NCI-H748 (cell line): ENCODE measurements at regions not wholly inside any gene's neighbourhood (a gene's known extent, or its start where the extent isn't known, plus 50 kb on each side); places are given as distances from the start of the nearest gene placed in this dataset.

Experiments used
- DNase-seq: peaks from one replicate; lab custom pipeline; 2025; ENCODE audit not compliant: unreplicated experiment; lab: John Stamatoyannopoulos, UW

DNA sequence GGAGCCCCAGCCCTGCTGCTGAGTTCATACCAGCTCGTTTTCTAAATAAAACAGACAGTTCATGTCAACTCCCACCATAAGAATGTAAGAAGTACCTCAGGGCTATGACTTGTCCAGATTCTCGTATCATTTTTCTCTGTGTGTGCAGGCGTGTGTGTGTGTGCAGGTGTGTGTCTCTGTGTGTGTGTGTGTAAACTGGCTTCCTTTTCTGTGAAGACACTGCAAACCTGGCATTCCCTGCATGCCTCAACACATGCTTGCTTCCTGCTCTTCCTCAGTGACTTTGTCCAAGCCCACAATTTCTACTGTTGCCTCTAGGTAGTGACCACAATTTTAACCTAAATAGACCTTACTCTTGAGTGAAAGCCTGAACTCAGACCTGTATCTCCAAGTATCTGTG, 879.0 kb downstream of the SLC4A3 start:
- no peak for DNase-seq

DNA sequence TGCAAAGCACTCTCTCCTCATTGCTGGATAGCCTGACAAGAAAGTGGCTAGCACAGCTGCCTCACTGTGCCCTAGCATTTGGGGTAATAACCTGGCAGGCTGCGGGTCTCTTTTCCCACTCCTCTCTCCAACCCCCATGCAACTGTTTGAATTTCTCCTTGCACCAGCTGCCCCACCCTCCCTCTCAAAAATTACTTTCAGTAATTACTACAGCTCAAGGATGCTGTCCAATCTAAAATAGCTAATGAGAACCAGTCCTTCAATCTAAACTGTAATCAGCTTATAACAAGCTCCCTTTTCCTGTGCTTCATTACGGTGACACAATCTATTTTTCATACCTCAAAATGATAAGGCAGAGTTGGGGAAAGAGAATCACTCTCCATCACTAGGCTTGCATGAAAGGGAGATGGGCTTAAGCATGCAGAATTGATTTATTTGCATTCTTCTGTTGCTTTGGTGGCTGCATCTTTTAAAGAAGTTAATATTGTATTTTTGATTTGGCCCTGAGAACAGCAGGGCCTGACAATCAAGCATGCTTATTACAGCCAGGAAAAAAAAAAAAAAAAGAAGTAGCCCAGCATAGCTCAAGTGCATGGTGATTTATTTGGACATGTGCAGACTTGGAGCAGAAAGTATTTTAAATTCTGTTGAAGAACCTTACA, 881.8 kb downstream of the SLC4A3 start:
- peak; percentile 45 for DNase-seq

DNA sequence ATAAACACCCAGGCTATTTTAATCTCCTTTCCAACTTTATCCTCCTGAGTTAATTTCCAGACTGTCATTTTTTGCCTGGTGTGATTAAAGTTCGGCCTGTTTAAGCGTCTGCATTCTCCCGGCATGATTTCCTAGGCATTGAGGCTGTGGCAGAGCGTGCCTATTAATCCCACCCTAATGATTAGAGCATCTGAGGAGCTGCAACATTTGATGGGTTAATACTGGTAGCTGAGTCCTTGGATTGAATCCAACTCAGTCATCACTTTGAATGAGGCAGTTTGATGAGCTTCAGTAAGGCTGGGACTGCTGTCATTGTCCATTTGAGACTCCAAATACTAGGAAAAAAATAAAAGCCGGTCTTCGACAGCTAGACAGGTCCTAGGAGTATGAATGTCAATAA, 882.5 kb downstream of the SLC4A3 start:
- peak; percentile 68 for DNase-seq

DNA sequence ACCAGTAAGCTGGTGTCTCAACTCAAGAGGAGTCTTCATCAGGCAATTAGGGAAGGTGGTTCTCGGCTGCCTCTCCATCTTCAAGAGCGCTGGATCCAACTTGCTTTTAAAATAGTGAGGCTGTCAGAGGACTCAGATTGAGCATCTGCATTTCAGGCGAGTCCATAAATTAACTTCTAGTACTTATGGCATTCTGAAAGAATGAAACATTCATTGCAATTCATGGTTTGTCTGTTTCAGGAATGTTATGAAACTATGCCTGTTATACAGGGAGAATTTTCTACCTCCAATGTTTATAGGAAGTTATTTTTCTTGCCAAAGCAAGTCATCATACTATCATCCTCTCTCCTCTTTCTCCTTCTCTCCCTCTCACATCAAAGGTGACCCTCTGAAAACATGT, 883.2 kb downstream of the SLC4A3 start:
- no peak for DNase-seq

DNA sequence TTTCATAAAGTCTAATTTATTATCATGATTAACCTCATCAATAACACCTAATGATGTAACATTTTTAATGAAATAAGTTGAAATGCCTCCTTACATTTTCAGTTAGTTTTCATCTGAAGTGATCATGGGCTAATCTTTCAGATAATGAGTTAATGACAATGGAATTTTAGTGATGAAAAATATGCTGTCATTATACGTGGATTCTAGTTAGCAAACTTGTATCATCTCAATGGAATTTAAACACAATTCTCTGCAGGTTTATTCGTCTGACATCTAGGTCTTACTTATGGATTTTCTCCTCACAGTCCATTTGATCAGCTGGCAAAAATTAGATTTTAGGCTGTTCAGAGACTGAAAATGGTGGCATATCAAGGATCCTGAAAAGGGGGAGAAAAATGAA, 885.0 kb downstream of the SLC4A3 start:
- DNase-seq: no peak

DNA sequence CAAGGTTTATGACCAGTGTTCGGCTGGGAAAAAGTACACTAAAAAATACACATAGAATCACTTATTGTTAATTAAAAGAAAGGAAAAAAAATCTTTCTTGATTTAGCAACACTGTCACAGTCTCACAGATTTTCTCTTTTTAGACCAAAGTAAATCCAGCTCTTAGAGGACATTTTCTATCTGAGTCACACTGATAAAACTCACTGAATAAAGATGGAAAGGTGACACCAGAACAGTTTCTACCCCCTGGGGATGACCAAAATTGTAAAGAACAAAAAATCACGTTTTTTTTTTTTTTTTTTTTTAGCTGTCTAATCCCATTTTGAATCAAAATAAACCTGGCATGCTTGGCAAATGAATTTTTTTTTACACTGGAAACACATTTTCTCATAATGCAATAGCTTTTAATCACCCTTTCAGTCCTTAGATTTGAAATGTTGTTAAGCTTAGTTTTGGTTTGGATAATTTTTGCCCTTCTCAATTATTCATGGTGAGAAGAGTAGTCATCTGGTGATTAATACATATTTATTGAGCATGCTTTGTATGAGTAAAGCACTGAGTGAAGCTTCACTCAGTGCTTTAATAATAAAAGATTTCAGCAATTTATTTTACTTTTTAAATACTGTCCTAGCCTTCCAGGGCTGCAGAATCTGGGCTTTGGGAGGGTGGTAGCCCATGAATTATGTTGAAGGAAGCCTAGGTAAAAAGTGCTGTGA, 886.3 kb downstream of the SLC4A3 start:
- no peak for DNase-seq

DNA sequence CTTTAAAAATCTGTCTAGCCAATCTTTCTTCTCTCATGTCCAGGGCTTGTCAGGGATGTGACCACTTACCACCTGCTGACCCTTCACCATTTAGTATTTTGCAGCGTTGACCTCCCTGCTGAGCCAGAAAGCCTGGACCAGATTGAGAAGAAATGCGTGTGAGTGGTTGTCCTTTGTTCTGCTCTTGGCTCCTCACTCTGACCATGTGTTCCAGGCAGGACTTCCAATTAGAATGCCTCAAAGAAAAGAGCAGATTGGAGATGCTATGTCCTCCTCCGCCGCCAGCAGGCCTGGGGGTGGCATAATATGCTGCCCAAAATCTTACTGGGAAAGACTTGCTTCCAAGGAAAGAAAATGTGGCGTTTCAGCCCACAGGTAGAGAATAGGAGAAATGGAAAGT, 894.1 kb downstream of the SLC4A3 start:
- DNase-seq: no peak

DNA sequence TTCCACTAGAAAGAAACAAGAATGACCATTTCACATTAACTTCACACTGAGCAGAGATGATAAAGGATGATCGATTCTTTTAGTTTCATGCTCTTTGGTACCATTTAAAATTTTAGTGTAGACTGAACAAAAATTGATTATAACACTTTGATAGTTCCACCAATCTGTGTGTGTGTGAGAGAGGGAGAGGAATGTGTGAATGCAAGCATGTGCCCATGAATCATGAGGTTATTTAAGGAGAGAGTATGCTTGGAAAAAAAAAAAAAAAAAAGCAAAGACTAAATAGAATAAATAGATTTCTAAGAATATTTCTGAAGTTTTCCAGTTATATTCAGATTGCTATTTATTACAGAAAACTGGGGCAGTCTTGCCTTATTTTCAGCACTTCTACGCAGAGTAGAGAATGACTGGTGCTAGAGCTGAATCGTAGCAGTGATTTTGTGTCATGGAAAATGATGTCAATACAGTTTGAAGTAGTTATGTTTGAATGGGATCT, 900.8 kb downstream of the SLC4A3 start:
- no peak for DNase-seq

DNA sequence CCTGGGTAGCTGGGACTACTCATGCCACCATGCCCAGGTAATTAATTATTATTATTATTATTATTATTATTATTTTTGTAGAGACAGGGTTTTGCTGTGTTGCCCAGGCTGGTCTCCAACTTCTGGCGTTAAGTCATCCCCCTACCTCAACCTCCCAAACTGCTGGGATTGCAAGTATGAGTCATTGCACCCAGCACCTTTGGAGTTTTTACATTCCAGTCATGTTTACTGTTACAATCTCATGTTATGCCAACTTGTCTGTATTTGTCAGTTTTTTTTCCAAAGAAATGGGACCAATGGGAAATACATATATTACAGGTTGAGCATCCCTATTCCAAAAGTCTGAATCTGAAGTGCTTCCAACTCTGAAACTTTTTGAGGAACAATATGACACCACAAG, 903.8 kb downstream of the SLC4A3 start:
- DNase-seq: no peak

DNA sequence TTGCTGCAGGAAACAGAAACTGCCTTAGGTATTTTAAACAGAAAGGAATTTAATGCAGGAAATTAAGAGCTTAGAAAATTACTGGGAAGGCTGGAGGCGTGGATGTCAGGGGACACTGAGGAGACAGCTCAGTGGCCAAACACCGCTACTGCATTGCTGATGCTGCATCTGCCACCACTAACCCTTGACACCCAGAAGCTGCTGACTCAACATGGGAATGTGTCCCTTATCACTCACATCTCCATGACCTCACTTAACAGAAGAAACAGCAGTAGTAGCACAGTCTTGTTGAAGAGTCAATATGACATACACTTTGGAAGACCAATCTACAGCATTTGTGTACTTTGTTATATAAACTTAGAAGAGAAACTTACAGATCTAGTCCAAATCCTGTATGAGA, 906.1 kb downstream of the SLC4A3 start:
- no peak for DNase-seq

DNA sequence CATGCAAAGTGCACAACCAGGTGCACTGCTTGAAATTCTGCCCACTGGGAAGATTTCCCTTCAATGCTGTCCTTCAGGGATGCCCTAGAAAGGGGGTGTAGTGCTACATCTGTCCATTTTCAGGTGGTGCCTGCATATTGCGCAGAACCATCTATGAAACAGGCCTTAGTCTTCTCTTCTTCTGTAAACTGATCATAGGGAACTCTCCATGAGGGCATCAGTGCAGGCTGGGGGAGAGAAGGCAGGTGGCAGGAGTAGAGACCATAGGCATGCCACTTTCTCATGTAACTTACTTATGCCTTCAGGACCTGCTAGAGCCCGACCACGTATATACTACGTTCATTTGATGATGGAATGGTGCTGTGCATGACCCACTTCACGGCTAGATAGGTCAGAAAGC, 912.1 kb downstream of the SLC4A3 start:
- DNase-seq: no peak

DNA sequence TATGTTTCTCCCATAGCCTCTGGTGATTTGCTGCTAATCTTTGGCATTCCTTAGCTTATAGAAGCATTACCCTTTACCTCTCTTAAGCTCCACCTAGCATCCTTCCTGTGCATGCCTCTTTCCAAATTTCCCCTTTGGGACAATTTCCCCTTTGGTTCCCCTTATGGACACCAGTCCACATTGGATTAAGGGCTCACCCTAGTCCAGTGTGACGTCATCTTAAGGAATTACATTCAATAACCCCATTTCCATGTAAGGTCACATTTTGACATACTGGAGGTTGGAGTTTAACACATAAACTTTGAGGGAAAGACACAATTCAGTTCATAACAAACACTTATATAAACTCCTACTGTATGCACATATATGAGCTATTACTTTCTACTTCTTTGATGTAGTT, 916.6 kb downstream of the SLC4A3 start:
- DNase-seq: no peak

DNA sequence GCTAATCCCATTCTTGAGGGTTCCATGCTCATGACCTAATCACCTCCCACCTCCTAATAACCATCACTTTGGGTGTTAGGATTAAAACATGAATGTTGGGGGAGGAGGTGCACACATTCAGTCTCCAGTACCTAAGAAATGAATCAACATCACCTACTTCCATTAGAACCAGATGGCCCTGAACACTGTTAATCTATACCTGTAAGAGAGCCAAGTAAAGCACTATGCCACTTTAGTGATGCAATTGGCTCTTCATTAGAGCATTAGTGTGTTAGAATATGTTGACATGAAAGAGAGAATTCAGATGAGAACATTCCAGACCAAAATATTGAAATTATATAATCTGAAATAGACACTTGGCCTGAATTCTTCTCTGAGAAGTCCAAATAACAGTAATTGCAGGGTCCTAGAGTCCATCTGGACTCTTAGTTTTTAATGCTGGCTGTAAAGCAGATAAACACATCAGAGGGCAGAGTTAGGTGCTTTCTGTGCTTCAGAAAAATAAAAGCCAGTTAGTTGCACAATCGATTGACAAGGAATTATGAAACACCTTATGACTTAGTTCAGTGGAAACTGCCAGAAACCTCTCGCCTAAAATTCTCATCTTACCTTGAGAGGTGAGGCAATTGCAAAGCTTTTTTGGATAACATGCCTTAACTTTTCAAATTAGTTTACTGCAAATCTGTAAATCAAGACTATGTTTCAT, 923.7 kb downstream of the SLC4A3 start:
- no peak for DNase-seq

DNA sequence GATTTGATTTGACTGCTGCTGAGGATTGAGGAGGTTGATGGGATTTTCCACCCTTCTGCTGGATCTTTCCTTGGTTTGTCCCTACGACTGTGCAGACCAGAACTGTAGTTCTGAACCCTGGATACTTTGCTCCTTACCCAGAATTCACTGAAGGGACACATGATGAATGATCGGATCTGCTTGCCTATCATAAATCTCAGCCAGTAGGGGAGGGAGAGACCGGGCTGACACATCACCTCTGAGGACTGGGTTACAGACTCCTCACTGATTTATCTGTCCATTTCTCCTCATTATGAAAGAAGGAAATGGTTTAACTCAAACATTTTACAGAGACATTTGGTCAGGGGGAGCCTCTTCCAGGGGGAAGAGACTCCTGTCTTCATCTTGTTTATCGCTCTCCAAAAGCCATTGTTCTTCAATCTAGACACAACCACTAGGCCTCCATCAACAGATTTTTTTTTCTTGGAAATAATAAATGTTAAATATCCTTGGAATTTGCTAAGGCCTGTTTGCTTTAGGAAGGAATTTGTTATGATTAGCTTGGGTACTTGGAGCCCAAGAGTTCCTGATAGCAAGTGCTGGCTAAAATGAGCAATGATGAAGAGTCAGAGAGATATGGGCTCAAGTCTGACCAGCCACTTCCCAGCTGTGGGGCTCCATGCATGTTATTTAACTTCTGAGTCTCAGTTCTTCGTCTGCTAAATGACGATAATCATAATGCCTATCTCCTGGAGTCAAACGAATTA, 925.5 kb downstream of the SLC4A3 start:
- no peak for DNase-seq

DNA sequence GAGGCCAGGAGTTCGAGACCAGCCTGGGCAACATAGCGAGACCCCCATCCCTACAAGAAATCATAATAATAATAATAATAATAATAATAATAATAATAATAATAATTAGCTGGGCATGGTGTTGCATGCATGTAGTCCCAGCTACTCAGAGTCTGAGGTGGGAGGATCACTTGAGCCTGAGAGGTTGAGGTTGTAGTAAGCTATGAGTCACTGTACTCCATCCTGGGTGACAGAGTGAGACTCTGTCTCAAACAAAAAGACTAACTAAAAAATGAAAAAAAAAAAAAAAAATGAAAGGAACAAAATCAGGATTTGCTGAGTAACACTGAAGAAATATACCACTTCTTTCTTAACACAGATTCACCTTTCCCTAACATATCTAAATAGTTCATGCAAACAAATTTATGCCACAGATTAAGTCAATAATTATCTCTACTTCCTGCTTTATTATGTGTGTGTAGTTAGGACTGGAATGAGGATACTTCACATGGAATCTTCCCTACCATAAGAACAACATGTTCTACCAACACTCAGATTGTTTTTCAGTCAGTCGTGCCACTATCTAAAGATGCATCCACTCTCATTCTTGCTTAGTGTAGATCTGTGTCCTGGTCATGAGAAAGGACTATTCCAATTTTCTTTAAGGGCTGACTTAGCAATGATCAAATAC, 928.7 kb downstream of the SLC4A3 start:
- no peak for DNase-seq

DNA sequence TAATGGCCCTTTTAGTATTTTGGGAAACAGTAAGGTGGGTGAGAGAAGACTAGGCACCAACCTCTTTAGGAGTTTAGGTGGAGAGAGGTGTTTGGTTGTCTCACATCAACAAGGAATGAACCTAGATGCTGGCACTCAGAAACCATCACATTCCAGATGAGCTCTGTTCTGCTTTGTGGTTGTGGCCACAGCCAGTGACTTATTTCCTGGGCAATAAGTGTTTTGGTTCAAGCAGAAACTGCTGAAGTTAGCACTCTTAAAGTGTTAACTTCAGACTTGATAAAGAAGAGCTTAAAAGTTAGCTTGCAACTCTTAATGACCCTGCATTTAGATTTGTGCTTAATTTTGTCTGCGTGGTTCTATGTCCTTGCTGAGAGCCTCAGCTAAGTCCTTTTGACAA, 929.2 kb downstream of the SLC4A3 start:
- no peak for DNase-seq

DNA sequence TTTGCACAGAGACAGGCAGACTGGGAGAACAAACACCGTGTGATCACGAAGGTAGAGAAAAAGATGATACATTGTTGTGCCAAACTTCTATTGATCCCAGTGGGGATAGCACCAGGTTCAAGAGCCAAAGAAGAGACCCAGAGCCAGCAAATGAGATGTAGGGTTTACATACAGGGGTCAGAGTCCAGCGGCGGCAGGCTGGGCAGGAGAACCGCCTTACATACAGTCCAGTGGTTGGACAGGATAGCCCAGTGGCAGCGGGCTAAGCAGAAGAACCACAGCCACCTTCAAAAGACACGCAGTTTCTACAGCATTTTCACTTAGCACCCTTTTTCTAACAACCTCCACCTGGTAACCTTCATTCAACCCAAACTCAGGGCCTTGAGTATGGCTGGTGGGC, 932.8 kb downstream of the SLC4A3 start:
- DNase-seq: no peak

DNA sequence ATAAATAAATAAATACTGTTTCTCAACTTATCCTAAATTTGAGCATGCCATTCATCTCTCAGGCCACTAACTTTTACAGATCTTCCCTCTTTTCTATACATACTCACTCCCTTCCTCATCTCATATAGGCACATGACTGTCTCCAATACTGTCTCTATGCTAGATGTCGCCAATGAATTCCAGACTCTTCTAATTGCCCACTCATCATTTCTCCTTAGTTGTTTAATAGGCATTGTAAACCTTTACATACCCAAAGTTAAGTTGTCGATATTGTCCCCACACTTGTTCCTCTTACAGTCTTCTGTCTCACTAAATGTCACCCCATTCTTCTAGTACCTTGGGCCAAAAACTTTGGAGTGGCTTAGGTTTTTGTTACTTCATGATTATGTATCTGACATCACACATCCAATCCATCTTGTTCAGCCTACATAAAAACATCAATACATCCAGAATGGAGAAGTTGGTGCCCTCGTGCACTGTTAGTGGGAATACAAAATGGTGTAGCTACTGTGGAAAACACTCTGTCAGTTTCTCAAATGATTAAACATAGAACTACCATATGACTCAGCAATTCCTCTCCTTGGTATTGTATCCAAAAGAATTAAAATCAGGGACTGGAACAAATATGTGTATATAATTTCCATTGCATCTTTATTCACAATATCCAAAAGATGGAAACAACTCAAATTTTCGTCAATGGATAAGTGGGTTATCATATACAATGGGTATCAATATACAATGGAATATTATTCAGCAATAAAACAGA, 935.1 kb downstream of the SLC4A3 start:
- no peak for DNase-seq

DNA sequence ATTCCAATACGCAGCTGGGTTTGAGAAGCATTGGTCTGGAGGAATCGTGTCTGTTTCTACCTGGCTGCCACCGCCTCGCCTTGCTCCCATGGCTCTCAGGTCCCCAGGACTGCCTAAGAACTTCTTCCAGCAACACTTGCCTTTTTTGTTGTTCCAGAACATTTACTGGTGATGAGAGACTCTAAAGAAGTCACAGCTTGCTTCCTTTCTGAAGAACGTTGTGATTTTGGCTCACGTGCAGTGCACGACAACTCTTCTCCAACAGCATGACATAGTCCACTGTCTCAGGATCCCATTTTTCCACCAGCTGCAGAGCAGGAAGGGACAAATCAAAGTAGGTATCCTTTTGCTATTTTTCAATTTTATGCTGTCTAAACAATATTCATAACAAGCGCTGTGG, 940.9 kb downstream of the SLC4A3 start:
- DNase-seq: no peak
